ENCODE measurements at regions not wholly inside any gene's neighbourhood (a gene's known extent, or its start where the extent isn't known, plus 50 kb on each side); places are given as distances from the start of the nearest gene placed in this dataset.
"Not testable (repeated sequence)": the region's sequence is repeated elsewhere in the genome, so short reads cannot be mapped to it uniquely, and the experiment has no call there.

GRCh38 chr12:58732894-58733293, 187.4 kb downstream of the LRIG3 start:
- DNase-seq (ENCODE audit: extremely low read depth, low read depth): no peak
- TF ChIP-seq, protein P1, sequence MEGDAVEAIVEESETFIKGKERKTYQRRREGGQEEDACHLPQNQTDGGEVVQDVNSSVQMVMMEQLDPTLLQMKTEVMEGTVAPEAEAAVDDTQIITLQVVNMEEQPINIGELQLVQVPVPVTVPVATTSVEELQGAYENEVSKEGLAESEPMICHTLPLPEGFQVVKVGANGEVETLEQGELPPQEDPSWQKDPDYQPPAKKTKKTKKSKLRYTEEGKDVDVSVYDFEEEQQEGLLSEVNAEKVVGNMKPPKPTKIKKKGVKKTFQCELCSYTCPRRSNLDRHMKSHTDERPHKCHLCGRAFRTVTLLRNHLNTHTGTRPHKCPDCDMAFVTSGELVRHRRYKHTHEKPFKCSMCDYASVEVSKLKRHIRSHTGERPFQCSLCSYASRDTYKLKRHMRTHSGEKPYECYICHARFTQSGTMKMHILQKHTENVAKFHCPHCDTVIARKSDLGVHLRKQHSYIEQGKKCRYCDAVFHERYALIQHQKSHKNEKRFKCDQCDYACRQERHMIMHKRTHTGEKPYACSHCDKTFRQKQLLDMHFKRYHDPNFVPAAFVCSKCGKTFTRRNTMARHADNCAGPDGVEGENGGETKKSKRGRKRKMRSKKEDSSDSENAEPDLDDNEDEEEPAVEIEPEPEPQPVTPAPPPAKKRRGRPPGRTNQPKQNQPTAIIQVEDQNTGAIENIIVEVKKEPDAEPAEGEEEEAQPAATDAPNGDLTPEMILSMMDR (IDR thresholded peaks at IDR 0.05; ENCODE audit: low read depth, low read length, missing control alignments): no peak
- no peak overlapping the region for H3K4me3 ChIP-seq (replicated peaks; ENCODE audit: low read depth, low read length)

DNA sequence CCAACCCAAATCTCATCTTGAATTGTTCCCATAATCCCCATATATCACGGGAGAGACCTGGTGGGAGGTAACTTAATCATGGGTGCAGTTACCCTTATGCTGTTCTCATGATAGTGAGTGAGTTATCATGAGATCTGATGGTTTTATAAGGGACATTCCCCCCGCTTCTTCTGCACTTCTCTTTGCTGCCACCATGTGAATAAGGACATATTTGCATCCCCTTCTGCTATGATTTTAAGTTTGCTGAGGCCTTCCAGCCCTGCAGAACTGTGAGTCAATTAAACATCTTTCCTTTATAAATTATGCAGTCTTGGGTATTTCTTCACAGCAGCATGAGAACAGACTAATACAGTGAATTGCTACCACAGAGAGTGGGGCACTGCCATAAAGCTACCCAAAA, 179.1 kb downstream of the LRIG3 start:
- DNase-seq (ENCODE audit: extremely low read depth, low read depth): no peak
- TF ChIP-seq, protein P1 (IDR thresholded peaks at IDR 0.05; ENCODE audit: low read depth, low read length, missing control alignments): no peak
- no peak overlapping the region for H3K4me3 ChIP-seq (replicated peaks; ENCODE audit: low read depth, low read length)

DNA sequence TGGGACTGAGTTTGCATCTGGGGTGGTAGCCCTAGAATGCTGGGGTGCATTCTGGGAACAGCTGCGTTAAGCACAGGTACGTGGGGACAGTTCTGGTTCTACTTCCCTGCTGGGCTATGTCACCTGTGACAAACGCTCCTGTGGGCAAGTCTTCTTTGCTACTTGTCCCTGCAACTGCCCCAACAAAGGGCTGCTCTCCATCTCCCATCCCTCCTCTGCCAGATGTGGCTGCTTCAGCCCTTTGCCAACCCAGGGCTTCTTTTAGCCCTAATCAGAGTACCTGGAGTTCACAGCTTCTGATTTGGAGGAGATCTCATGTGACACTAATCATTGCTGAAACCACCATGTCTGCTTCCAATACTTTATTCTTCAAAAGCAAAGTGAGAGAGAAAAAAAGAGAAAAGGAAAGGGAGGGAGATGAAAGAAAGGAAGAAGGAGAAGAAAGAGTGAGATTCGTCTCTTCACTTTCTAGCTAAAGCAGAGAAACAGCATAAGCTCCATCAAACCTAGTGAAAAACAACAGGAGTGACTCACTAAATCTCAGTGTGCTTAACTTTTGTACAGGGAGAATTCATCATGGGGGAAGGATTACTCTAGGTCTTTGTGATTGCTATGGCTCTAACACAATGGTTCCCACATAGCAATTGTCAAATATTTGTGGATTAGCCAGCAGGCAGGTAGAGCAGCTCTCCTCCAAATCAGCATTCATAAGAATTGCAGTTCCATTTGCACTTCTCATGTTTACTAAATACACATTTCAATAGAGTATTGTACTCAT, 174.8 kb downstream of the LRIG3 start:
- no peak overlapping the region for H3K4me3 ChIP-seq (replicated peaks; ENCODE audit: low read depth, low read length)
- DNase-seq (ENCODE audit: extremely low read depth, low read depth): no peak
- TF ChIP-seq, protein P1 (IDR thresholded peaks at IDR 0.05; ENCODE audit: low read depth, low read length, missing control alignments): no peak

DNA sequence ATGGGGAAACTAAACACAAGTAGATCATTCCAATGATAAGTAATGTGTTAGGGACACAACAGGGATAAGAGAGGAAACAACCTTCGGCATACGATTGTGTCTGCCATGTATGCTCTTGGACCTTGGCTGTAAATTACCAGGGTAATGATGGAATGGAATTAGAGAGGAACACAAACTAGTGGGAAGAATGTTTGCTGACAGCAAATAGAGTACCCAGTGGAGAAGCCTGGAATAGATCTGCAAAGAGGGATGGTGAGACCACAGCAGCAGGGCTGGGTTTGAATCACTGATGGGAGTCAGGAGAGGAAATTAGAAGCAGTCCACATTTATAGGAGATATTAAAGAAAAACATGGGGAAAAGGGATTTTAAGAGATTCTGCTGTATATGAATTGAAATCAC, 172.8 kb downstream of the LRIG3 start:
- TF ChIP-seq, protein P1 (IDR thresholded peaks at IDR 0.05; ENCODE audit: low read depth, low read length, missing control alignments): no peak

GRCh38 chr12:58750484-58750883, 169.8 kb downstream of the LRIG3 start:
- DNase-seq (ENCODE audit: extremely low read depth, low read depth): peak; percentile 81

More for the DNA sequence above, 172.8 kb downstream of the LRIG3 start:
- DNase-seq (ENCODE audit: extremely low read depth, low read depth): no peak
- H3K4me3 ChIP-seq (replicated peaks; ENCODE audit: low read depth, low read length): no peak overlapping the region

DNA sequence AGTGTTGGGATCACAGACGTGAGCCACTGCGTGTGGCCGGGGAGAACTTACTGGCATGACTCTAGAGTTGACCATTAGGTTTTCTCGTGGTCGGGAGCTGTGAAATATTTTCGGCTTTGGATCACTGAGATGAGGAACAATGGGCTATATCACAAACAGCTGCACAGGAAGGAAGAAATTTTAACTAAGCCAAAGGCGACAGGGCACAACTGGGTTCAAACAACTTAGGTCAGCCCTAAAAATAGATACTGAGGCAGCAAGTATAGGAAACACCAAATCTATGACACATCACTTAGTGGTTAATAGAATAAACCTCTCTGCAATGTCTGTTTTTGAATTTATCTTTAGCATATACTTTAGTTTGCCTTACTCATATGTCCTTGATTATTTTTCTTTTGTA, 162.9 kb downstream of the LRIG3 start:
- peak; percentile 87 for DNase-seq (ENCODE audit: extremely low read depth, low read depth)
- H3K4me3 ChIP-seq (replicated peaks; ENCODE audit: low read depth, low read length): no peak overlapping the region
- TF ChIP-seq, protein P1 (IDR thresholded peaks at IDR 0.05; ENCODE audit: low read depth, low read length, missing control alignments): no peak

More at GRCh38 chr12:58750484-58750883, 169.8 kb downstream of the LRIG3 start:
- TF ChIP-seq, protein P1 (IDR thresholded peaks at IDR 0.05; ENCODE audit: low read depth, low read length, missing control alignments): no peak
- H3K4me3 ChIP-seq (replicated peaks; ENCODE audit: low read depth, low read length): no peak overlapping the region

GRCh38 chr12:58759745-58760144, 160.6 kb downstream of the LRIG3 start:
- DNase-seq (ENCODE audit: extremely low read depth, low read depth); H3K4me3 ChIP-seq (replicated peaks; ENCODE audit: low read depth, low read length): not testable (repeated sequence)

Measured in HFF-Myc (cell line).